Panc1 (cell line): ENCODE measurements at regions not wholly inside any gene's neighbourhood (a gene's known extent, or its start where the extent isn't known, plus 50 kb on each side); places are given as distances from the start of the nearest gene placed in this dataset.

Source experiments
- ATAC-seq: fragments of 200-7000 bp; cut with Tn5 transposase; 2 replicates; pipeline ENCODE4 v1.9.1; 2020; ENCODE audit warnings: mild to moderate bottlenecking, moderate library complexity
- BruUV-seq: library from RNA; stranded (reverse); fragments of 400-500 nt; replicated peaks from 2 replicates; lab custom pipeline; 2021; lab: Mats Ljungman, UMichigan
- CTCF ChIA-PET: fragments of 300-600 bp; sonication (Branson Sonifier 250); formaldehyde crosslinking; loops from one replicate; lab custom pipeline; 2022; ENCODE audit warnings: antibody characterized with exemption; lab: Charles Lee
- POLR2A ChIA-PET: fragments of 300-600 bp; sonication (Branson Sonifier 250); formaldehyde crosslinking; loops from one replicate; lab custom pipeline; 2022; ENCODE audit warnings: antibody characterized with exemption; lab: Charles Lee
- DNase-seq: peaks from one replicate; pipeline ENCODE4 v3.0.0-alpha.2; 2010; ENCODE audit warnings: low read depth, low spot score
- H3K27ac ChIP-seq: 2 replicates; pipeline ENCODE4 v1.5.1; 2011; ENCODE audit warnings: mild to moderate bottlenecking, low read length, inconsistent platforms
- H3K27me3 ChIP-seq: fragments of 200-500 bp; sonication (Bioruptor generic); 2 replicates; pipeline ENCODE4 v1.6.0; 2014; ENCODE audit warnings: low read length, inconsistent platforms; ENCODE audit not compliant: control insufficient read depth, insufficient read depth
- H3K36me3 ChIP-seq: fragments of 200-500 bp; sonication (Bioruptor generic); 2 replicates; pipeline ENCODE4 v1.5.1; 2014; ENCODE audit warnings: inconsistent platforms, mild to moderate bottlenecking, low read length, moderate library complexity; ENCODE audit not compliant: control insufficient read depth, insufficient read depth
- H3K4me1 ChIP-seq: 2 replicates; pipeline ENCODE4 v1.5.1; 2011; ENCODE audit warnings: inconsistent platforms, mild to moderate bottlenecking, low read length, moderate library complexity; ENCODE audit not compliant: control insufficient read depth, insufficient read depth
- H3K4me3 ChIP-seq, 2 experiments: 2 replicates each; pipeline ENCODE4 v1.5.1; 2011 to 2012; ENCODE audit warnings: low read depth in 2 of 2, low read length in 2 of 2, mild to moderate bottlenecking in 2 of 2, inconsistent platforms in 1 of 2, moderate library complexity in 1 of 2
- H3K9me3 ChIP-seq: fragments of 200-500 bp; sonication (Bioruptor generic); 2 replicates; pipeline ENCODE4 v1.5.1; 2014; ENCODE audit warnings: low read depth, mild to moderate bottlenecking, inconsistent platforms, low read length, moderate library complexity; ENCODE audit not compliant: control insufficient read depth, insufficient read depth
- POLR2AphosphoS5 ChIP-seq: IDR thresholded peaks from 2 replicates; pipeline ENCODE4 v1.6.1; 2012; ENCODE audit warnings: mild to moderate bottlenecking, low read depth, low read length, moderate library complexity
- SIN3A ChIP-seq: IDR thresholded peaks from 2 replicates; pipeline ENCODE4 v1.6.1; 2012; ENCODE audit warnings: low read depth, mild to moderate bottlenecking, low read length, moderate library complexity, borderline replicate concordance; ENCODE audit not compliant: insufficient read depth
- TCF7L2 ChIP-seq: IDR thresholded peaks from 2 replicates; pipeline ENCODE4 v1.6.1; 2011; ENCODE audit warnings: mild to moderate bottlenecking, low read depth, low read length, inconsistent platforms
- in situ Hi-C: cut with HindIII; loops from 2 replicates; pipeline ENCODE4 v1.10.0; 2016; ENCODE audit warnings: low sequenced_read_pairs, low pct_unique_long_range_greater_than_20kb
- intact Hi-C: fragments of 100-400 bp; cut with micrococcal nuclease; formaldehyde crosslinking; loops from one replicate; pipeline ENCODE4 v1.10.0; 2022; ENCODE audit not compliant: unreplicated experiment
- TF ChIP-seq, protein P1 (sequence below), 2 experiments: IDR thresholded peaks; 2 replicates each; pipeline ENCODE4 v1.6.1; 2011 to 2012; ENCODE audit warnings: low read depth in 2 of 2, control low read depth in 1 of 2, low read length in 1 of 2, mild to moderate bottlenecking in 1 of 2, moderate library complexity in 1 of 2; ENCODE audit not compliant: insufficient read depth in 1 of 2
- TF ChIP-seq, protein P2 (sequence below): fragments of 450-650 bp; IDR thresholded peaks from 2 replicates; pipeline ENCODE4 v1.5.1; 2017; ENCODE audit warnings: mild to moderate bottlenecking

DNA sequence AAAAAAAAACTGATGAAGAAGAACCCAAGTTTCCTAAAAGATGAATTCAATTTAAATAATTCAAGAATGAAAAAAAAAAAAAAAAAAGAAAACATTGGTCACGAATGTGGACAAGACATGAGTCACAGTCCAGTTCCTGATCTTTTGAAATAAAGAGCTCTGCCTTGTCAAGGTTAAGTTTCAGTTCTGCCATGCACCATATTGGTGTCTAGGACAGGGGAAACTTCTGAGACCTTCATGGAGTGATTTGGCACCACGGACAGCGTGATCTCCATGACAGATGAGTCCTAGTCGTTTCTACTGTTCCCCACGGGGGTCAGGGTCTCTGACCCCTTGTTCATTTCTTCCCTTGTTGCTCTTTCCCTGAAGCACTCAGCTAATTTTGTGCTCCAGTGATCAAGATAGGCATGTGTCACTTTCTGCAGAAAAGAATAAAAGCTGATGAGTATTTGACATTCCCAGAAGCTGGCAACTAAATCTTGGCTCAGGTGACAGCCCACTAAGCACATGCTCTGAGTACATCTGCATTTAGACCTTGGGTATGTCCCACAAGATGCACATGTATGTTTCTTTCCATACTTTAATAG is 1159.7 kb downstream of the BCL11B start:
- ChIA-PET CTCF (no interaction called here), POLR2A (no interaction called here)
- Histone ChIP-seq H3K9me3 (no peaks in the 10 kb centered on the region), H3K36me3 (no peaks in the 10 kb centered on the region), H3K27ac (no peak overlapping the region), H3K4me1 (no peaks in the 10 kb centered on the region), H3K4me3 (no peak overlapping the region), H3K27me3 (no peaks in the 10 kb centered on the region)
- ATAC-seq (no peak), DNase-seq (no peak)
- intact Hi-C loops (no loop called here), in situ Hi-C loops (no loop called here)
- TF ChIP-seq, protein P1, sequence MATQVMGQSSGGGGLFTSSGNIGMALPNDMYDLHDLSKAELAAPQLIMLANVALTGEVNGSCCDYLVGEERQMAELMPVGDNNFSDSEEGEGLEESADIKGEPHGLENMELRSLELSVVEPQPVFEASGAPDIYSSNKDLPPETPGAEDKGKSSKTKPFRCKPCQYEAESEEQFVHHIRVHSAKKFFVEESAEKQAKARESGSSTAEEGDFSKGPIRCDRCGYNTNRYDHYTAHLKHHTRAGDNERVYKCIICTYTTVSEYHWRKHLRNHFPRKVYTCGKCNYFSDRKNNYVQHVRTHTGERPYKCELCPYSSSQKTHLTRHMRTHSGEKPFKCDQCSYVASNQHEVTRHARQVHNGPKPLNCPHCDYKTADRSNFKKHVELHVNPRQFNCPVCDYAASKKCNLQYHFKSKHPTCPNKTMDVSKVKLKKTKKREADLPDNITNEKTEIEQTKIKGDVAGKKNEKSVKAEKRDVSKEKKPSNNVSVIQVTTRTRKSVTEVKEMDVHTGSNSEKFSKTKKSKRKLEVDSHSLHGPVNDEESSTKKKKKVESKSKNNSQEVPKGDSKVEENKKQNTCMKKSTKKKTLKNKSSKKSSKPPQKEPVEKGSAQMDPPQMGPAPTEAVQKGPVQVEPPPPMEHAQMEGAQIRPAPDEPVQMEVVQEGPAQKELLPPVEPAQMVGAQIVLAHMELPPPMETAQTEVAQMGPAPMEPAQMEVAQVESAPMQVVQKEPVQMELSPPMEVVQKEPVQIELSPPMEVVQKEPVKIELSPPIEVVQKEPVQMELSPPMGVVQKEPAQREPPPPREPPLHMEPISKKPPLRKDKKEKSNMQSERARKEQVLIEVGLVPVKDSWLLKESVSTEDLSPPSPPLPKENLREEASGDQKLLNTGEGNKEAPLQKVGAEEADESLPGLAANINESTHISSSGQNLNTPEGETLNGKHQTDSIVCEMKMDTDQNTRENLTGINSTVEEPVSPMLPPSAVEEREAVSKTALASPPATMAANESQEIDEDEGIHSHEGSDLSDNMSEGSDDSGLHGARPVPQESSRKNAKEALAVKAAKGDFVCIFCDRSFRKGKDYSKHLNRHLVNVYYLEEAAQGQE (IDR thresholded peaks at IDR 0.05; ENCODE audit: insufficient read depth in 1 of 2, low read depth in 2 of 2, low read length in 1 of 2): no peak
- TF ChIP-seq TCF7L2 (no peak), SIN3A (no peak), POLR2AphosphoS5 (no peak)
- TF ChIP-seq, protein P2, sequence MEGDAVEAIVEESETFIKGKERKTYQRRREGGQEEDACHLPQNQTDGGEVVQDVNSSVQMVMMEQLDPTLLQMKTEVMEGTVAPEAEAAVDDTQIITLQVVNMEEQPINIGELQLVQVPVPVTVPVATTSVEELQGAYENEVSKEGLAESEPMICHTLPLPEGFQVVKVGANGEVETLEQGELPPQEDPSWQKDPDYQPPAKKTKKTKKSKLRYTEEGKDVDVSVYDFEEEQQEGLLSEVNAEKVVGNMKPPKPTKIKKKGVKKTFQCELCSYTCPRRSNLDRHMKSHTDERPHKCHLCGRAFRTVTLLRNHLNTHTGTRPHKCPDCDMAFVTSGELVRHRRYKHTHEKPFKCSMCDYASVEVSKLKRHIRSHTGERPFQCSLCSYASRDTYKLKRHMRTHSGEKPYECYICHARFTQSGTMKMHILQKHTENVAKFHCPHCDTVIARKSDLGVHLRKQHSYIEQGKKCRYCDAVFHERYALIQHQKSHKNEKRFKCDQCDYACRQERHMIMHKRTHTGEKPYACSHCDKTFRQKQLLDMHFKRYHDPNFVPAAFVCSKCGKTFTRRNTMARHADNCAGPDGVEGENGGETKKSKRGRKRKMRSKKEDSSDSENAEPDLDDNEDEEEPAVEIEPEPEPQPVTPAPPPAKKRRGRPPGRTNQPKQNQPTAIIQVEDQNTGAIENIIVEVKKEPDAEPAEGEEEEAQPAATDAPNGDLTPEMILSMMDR: no peak
- BruUV-seq: no TSS peak

DNA sequence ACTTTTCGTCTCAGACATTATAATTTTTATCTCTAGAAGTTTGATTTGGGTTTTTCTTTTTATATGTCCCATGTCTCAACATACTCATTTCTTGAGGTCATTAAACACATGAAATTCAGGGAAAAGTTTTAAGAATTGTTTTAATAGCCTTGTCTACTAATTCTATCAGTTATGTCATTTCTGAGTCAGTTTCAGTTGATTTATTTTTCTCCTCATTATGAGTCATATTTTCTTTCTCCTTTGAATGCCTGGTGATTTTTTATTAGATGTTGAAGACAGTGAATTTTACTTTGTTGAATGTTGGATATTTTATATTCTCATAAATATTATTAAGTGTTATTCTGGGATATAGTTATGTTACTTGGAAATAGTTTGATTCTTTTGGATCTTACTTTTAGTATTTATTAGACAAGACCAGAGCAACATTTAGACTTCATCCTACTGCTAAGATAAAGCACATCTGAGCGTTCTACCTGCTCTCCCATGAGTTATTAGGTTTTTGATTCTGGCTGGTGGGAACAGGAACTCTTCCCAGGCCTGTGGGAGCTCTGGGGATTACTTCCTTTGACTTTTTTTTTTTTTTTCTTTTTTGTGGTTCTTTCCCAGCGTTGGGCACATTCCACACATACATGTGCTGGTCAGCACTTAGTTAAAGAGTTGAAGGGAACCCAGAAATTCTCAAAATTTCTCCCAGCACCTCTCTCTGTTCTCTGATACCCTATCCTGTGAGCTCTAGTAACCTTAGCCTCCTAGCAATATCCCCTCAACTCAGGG is 1157.7 kb downstream of the BCL11B start:
- H3K36me3 ChIP-seq: no peaks in the 10 kb centered on the region
- in situ Hi-C loops: no loop called here
- DNase-seq (no peak), ATAC-seq (no peak)
- H3K27ac ChIP-seq: no peak overlapping the region
- intact Hi-C loops: no loop called here
- BruUV-seq: no TSS peak
- ChIA-PET CTCF (no interaction called here), POLR2A (no interaction called here)
- no peaks in the 10 kb centered on the region for H3K9me3 ChIP-seq
- H3K27me3 ChIP-seq: no peaks in the 10 kb centered on the region
- H3K4me1 ChIP-seq: no peaks in the 10 kb centered on the region
- no peak overlapping the region for H3K4me3 ChIP-seq
- TF ChIP-seq TCF7L2: no peak
- no peak for TF ChIP-seq POLR2AphosphoS5
- TF ChIP-seq SIN3A: no peak
- TF ChIP-seq, protein P2: no peak
- TF ChIP-seq, protein P1 (IDR thresholded peaks at IDR 0.05; ENCODE audit: insufficient read depth in 1 of 2, low read depth in 2 of 2, low read length in 1 of 2): no peak
